Suppressor macrophage (primary cell): ENCODE measurements at regions not wholly inside any gene's neighbourhood (a gene's known extent, or its start where the extent isn't known, plus 50 kb on each side); places are given as distances from the start of the nearest gene placed in this dataset.

Experiments used
- DNase-seq, 4 experiments: peaks; one replicate each; pipeline ENCODE4 v3.0.0-alpha.2; 2020 to 2022

DNA sequence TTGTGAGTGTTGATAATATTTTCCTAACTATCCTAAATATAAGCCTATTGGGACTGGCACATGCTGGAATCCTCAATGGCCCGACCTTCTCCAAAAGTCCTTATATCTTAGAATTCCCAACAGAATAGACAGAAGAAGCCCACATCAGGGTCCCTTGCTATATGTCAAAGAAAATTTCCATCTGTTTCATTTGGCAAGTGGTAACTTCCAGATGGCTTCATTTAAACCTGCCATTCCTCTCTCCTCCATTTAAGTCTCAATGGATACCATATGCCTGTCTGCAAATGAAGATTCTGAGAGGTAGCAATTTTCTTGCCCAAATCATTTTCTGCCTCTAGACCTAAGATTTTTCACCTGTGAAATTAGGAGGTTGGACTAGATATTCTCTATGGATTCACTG, 73.1 kb upstream of the KCNA4 start:
- DNase-seq: no peak

DNA sequence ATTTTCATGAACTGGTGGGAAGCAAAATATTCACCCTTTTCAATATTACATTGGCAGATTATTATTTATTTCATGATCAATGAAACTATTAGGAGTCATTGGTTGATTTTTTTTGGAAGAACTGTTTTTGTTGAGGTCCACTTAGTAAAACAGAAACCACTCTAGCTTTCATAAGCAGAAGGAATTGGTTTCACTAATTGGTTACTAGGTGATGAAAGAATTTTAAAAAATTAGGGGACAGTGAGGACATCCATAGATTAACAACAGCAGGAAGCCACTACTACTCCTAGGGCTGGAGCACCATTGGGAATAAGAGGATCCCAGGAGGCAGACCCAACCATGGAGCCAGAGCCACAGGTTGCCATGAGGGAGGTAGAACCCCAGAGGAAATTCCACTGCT, 74.4 kb upstream of the KCNA4 start:
- DNase-seq: no peak

DNA sequence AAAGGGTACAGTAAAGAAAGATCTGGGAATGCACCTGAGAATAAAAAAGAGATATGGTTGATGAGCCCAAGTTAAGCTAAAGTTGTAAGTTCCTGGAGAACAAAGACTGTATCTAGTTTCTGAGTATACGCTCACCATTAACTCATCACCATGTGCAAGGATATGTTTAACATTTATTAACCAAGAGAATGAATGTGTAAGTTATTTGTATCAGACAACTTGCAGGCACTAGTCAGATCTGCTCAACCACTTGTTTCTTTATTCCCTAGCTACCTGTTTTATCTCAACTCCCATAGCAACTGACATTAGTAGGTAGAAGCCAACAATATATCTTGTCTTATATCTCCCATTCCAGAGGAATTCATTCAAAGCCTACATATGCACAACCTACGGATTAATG, 74.9 kb upstream of the KCNA4 start:
- DNase-seq: no peak

DNA sequence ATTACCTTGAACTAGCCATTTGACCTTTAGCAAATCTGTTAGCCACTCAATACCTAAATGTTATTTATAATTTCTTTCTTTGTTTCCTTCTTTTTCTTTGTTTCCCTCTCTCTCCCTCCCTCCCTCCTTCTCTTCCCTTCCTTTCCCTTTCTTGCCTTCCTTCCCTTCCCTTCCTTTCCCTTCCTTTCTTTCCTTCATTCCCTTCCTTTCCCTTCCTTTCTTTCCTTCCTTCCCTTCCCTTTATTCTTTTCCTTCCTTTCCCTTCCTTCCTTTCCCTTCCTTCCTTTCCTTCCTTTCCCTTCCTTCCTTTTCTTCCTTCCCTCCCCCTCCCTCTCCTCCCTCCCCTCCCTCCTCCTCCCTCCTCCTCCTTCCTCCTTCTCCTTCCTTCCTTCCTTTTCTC, 75.7 kb upstream of the KCNA4 start:
- DNase-seq: no peak

DNA sequence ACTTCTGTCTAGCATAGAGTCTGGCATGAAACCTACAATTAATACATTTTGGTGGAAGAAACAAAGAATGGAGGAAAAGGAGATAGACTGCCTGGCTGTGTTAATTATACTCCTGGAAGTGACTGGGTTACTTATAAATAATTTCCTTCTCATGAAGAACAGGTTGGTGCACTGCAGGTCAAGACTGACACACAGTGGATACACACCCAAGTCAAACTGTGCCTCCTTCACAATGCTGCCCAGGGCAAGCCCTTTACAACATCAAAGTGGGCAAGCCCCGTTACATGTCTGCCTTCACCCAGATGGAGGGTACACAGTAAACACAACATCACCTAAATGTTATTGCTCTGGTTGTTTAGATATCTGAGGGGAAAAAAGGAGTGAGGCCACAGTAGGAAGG, 83.7 kb upstream of the KCNA4 start:
- no peak for DNase-seq

DNA sequence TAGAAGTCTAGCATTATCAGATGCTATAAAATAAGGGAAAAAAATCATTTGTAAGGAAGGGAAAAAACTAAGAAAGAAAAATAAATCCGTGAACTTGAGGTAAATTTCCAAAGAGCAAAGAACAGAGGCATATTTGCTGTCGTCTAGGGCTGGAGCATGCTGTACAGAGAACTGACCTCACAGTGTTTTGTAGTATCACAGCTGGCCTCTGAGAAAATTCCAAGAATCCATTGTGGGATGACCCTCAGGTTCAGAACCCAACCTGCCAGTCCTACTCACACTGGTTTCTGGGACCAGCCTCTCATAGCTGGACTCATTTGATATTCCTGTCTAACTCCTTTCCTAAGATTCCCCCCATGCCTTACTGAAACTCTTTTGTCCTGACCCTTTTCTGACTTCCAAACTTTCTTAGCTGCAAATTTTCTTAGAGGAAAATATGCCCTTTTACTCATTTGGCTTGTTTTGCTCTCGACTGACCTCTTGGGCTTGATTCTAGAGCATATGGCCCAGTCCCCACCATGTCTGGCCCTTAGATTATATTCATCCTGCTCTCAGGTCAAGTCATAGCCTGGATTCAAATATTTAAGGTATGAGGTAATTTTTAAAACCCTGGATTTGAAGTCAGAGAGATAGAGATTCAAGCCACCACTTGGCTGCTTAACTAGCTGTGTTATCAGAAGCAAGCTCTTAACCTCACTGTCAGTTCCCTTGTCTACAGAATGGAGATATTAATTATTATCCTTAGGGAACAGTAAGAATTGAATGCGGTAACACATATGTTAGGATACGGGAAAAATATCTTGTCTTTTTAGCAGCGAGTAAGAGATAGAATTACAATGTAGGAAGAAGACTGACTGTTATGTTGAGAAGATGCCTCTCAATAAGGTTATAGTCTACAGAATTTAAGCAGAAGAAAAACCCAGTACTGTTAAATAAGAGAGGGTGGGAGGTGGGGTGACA, 89.7 kb upstream of the KCNA4 start:
- no peak for DNase-seq

DNA sequence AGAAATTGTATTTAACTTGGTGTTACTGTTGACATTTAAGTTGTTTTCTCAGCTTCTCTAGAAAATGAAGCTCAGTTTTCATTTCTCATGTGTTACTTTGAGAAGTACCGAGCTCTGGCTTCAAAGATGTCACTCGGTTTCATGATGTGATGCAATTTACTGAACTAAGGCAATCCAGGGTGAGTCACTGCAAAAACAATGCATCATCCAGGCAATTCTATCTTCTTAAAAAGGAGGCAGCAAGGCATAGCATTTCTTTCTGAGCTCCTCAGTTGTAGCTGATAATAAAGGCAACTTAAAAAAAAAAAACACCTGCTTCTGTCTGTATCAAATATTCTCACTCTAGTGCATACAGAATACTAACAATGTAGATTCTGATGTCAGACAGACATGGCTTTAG, 91.1 kb upstream of the KCNA4 start:
- DNase-seq: peak in 2 of 4 experiments; percentile 2 to 4

DNA sequence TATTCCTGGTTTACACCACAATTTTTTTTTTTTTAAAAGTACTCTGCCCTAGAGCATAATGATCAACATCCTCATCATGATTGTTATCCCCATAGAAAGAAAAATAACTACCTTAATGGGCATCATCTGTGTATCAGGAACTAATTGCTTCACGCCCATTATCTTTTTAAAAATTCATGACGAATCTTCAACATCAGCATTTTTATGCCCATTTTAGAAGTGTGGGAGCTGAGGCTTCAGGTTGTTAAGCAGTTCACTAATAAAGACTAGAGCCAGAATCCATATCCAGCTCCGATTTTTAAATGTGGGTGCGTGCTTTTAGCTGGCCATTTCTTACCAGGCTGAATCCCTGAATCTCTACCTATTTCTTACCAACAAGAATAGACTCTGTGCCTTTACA, 92.9 kb upstream of the KCNA4 start:
- DNase-seq: no peak

DNA sequence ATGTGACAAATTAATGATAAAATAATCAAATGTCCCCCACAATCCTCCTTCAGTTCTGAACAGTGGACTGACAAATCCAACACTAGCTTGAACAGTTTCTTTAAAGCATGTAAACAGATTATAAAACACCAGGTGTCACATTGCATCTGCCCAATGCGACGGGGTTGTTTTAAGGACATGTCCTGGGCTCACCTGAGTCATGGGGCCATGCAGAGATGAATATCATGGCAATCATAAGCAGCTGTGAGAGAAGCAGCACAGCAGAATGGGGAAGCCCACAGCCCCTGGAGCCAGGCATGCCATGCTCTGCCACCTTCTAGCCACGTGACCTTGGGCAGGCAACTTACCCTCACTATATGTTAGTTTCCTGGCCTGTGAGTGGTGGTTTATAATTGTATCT, 93.9 kb upstream of the KCNA4 start:
- DNase-seq: no peak

DNA sequence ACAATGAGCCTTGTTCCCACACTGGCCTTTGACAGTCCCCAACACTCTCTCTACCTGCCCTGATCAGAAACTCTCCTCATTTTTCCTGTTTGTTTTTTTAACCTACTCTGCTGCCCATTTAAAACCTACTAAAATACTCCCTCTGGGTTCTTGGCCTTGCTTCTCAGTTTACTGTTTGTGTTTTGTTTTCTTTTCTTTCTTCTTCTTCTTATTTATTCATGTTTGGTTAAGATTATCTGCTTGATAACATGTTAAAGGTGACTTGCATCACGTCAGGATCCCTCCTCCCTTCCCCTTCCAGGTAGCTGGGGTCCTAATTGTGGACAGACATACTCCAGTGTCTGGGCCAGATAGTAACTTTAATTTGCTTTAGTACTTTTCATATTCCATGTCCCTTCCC, 95.0 kb upstream of the KCNA4 start:
- DNase-seq: no peak

DNA sequence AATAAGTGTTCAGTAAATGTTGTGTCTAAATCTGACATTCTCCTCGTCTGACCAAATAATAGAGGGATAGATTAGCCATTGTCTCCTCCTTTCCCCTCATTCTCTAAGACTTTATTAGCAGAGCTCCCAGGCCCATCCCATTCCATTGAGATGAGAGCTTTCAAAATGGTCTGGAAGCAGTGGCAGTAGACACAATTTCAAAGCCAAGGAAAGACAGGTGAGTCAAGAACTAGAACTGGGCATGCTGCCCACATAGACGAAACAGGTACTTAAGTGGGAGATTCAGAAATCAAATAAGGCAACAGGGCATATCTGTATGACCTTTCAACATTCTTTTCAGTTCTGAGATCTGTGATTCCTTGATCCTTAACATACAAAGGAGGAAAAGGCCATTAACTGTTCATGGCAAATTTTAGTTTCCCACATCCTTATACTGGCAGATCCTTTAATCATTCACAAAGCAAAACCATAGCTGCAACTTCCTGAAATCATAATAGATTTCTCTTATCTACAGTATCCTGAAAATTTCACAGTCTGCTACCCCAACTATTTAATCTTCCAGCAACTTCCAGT, 96.6 kb upstream of the KCNA4 start:
- no peak for DNase-seq

DNA sequence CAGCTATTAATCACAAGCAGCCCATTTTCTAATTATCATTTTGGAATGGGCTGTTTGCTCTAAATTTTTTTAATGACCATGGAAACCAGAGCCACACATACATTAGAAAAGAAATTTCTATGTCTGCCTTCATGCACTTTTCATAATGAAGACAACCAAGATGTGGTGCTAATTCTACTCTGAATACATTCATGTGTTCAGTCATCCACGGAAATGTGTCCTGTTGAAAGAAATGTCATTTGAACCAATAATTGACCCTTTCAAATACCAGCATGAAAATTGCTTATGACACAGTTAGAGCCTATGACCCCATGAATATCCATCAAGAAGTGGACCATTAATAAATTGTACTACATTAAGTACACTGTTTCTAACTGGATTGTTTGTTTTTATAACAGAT, 99.7 kb upstream of the KCNA4 start:
- DNase-seq: no peak

DNA sequence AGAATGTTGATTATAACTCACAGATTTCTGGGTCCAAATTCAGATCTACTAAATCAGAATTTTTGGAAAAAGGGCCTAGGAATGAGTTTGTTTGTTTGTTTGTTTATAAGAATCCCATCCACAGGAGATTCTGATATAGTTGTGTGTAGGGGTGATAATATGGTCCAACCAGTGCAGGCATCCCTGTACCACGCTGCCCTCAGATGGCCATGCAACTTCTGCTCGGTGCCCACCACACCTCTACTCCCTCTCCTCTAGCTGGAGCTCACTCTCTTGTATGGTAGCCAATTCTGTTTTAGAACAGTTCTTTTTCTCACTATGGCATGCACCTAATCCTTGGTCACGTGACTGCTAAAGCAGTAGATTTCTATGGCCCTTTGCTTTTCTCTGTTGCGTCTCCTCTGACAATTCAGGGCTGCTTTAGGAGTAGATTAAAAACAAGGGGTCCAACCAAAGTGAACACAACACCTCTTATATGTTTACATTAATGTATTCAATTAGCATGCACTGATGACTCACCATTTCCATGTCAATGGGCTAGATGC, 103.3 kb upstream of the KCNA4 start:
- DNase-seq: no peak

DNA sequence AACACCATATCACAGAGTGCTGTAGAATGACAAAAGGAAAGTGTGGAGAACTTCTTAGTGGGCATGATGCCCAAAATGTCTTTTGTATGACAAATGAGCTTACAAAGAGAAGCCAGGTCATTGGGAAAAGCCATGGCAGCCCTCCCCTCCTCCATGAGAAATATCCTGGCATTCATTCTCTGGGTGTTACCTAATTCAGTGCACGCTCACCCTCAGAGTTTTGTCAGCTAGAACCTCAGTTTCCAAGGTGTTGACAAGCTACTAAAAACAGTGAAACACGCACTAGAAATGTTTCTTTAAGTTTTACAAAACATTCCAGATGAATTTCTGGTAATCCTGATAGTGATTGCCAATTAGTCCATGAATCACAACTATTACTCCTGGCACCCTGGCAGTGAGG, 105.4 kb upstream of the FSHB start:
- no peak for DNase-seq

DNA sequence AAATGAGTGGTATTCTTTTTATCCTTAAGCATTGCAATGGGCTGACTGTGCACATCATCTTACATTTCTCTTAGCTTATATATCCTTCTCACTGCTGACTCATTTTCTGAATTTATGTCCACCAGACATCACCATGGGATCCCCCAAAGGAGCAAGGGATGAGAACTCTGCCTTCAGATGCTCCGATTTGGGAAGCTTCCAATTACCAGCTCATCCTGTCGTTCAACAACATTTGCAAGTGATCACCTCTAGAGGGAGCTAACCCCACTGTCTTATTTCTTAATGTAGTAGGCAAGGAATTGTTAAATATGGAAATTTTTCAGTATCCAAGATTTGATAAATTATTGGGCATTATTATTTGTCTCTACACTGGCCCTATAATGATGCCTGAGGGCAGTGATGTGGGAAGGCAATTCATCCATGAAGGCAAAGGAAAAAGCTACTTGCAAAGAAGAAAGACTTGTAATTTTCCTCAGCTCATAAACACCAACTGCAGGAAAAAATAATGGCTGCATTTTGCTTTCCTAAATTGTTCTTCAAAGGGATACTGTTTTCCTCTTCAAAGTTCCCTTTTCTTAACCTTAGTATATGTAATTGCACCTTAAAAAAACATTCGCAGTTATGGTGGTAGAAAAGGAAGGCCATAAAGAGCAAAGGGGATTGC, 102.4 kb upstream of the FSHB start:
- peak; percentile 7 to 46 (median 24) for DNase-seq

DNA sequence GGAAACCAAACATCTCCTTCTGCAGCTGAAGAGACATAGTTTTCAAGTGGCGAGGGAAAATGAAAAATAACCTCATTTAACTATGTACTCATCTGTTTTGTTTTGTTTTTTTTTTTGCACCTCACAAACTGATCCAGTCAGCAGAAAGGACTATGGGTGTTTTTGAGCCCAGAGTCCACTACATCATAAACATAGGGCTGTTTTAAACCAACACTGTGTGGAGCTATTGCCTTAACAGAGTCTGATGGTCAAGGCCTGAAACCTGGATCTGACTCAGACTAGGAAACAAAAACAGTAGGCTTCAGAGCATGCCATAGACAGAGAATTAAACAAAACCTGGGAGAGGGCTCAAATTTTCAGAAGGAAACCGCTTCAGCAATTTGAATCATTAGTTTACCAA, 99.3 kb upstream of the FSHB start:
- no peak for DNase-seq

DNA sequence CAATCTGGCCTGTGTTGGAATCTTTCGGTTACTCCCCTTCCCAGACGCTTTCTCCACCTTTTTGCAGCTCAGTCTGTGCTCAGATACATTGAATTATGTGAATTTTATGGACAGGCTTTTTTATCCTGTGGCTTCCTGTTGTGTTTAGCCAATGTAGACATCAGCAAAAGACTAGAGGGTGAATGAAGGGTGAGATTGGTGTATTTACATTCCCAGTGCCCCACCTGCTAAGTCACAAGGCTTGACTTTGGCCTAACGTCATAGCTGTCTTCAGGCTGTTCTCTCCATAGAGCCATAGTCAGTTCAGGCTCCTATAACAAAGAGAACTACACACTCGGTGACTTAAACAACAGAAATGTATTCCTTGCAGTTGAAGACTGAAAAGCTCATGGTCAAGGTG, 97.5 kb upstream of the FSHB start:
- no peak for DNase-seq

DNA sequence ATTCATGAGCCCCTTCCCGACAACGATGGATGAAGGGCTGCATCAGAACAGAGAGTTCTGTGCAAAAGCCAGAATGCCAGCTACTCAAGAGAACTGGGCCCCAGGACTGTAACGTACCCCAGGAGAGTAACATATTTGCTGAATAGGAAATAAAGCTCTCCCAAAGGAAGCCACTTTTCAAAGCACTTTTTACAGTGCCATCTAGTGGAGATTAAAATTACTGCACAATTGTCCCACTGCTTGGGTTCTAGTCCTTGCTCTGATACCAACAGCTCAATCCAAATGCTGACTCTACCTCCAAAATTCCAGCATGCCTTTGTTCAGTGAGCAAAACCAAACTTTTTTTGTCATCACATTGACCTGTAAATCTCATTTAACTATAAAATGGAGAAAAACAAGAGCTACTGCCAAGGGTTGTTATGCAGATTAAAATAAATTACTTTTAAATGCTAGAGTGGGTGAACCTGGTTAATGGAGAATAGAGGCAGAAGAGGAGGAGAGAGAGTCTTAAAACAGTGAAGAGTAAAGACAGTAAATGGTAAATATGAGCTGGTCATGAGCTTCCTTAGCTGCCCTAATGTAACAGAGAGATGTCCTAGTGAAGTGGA, 87.6 kb upstream of the FSHB start:
- peak; percentile 31 to 63 (median 56) for DNase-seq

DNA sequence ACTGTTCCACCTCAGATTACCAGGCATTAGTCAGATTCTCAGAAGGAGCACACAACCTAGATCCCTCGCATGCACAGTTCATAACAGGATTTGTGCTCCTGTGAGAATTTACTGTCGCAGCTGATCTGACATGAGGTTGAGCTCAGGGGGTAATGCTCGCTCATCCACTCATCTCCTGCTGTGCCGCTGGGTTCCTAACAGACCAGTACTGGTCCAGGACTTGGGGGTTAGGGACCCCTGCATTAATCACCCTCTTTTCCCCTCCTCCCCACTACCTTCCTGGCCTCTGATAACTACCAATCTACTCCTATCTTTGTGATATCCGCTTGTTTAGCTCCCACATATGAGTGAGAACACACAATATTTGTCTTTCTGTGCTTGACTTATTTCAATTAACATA, 83.5 kb upstream of the FSHB start:
- no peak for DNase-seq

DNA sequence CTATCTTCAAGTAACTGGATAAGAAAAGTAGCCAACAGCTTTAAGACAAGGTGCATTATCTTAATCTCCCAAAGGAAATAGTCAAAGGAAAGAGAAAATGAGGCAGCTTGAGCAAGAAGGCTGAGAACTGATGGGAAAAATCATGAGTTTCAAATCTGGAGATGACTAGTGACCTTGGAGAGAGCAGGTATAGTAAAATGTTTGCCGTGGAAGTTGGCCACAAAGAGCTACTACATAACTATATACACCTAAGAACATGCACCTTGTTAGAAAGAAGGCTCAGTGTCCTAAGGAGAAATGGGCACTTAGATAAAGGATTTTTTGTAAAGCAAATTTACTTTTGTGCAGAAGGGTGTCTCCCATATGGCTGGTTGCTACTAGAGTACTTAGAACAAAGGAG, 80.8 kb upstream of the FSHB start:
- DNase-seq: no peak

DNA sequence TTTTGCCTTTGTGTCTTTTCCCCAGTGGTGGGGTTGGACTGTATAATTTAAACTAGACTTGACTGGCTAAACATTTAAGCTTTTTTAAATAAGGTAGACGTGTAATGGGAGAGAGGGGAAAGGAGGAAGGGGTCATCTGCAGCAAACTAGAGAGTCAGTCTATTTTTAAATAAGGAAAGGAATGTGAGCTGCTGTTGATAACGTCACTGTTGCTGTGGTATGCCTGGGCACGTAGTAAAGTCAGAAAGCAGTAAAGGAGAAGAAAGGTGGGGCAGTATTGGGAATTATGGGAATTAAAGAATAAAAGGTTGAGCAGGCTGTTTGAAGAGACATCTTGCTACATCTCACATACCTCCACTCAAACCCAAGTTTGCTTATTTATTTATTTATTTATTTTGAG, 80.4 kb upstream of the FSHB start:
- DNase-seq: no peak

DNA sequence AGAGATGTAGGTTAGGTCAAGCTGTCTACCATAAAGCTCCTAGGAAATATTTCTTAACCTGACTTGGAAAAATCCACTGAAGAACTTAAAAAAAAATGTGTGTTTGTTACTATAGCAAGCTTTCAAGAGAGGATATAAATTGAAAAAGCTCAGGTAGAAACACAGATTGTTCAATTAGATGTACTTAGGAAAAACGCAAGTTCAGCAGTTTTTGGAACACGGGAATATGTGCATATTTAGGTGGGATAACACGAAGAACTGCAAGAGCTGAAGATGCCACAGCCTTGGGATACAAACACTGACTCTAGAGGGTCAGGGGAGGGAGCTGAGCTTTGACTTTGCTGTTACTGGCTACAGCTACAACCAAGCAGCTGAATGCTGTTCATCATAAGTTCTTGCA, 77.8 kb upstream of the FSHB start:
- no peak for DNase-seq

DNA sequence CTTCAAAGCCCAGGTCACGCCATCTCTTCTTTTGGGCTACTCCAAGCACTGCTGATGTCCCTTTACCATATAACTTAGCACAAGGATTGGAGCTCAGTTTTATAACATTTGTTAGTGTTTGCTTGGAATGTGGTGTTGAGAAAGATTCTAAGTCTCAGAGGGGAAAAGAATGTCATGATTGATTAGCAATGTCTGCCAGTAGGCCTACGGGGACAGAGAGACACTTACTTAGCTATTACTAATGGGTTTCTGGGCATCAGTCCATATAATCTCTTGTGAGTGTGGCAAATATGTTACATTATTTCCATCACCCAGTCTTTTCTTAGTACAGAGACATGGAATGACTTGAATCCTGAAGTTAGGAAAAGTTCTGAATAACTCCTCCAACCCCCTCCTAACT, 75.4 kb upstream of the FSHB start:
- DNase-seq: no peak
